GM13977 (cell line): ENCODE measurements at regions not wholly inside any gene's neighbourhood (a gene's known extent, or its start where the extent isn't known, plus 50 kb on each side); places are given as distances from the start of the nearest gene placed in this dataset.

ENCODE experiments used
- DNase-seq: peaks from one replicate; pipeline ENCODE4 v3.0.0; 2012; ENCODE audit warnings: low spot score
- in situ Hi-C: fragments of 300-500 bp; cut with MboI; formaldehyde crosslinking; loops from one replicate; pipeline ENCODE4 v1.12.0; 2022; ENCODE audit warnings: low sequenced_read_pairs, low pct_unique_long_range_greater_than_20kb, mixed read lengths, inconsistent platforms; ENCODE audit not compliant: unreplicated experiment
- TF ChIP-seq, protein P1 (sequence below): IDR thresholded peaks from 2 replicates; pipeline ENCODE4 v1.5.1; 2012; ENCODE audit warnings: mild to moderate bottlenecking, control low read depth; ENCODE audit not compliant: insufficient read depth; ENCODE audit errors: extremely low read depth, missing control alignments

DNA sequence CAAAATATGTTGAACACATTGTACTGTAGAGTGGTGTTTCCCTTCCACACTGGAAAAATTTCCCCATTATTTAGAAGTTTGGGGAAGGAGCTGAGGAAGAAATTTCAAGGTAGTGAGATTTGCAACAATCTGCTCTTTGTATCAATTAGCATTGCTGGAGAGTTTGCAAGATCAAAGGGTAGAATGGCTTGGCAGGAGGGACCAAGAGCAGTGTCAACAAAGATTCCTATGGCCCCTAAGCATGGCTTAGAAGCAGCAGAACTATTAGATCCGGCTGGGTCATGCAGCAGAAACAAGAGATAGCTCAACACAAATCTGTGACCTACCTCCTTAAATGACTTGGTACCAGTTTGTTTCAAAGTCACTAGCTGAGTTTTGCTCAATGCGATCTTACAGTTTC is 175.0 kb downstream of the C3orf38 start:
- TF ChIP-seq, protein P1, sequence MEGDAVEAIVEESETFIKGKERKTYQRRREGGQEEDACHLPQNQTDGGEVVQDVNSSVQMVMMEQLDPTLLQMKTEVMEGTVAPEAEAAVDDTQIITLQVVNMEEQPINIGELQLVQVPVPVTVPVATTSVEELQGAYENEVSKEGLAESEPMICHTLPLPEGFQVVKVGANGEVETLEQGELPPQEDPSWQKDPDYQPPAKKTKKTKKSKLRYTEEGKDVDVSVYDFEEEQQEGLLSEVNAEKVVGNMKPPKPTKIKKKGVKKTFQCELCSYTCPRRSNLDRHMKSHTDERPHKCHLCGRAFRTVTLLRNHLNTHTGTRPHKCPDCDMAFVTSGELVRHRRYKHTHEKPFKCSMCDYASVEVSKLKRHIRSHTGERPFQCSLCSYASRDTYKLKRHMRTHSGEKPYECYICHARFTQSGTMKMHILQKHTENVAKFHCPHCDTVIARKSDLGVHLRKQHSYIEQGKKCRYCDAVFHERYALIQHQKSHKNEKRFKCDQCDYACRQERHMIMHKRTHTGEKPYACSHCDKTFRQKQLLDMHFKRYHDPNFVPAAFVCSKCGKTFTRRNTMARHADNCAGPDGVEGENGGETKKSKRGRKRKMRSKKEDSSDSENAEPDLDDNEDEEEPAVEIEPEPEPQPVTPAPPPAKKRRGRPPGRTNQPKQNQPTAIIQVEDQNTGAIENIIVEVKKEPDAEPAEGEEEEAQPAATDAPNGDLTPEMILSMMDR, result no peak
- DNase-seq, result no peak
- in situ Hi-C loops, result no loop called here

DNA sequence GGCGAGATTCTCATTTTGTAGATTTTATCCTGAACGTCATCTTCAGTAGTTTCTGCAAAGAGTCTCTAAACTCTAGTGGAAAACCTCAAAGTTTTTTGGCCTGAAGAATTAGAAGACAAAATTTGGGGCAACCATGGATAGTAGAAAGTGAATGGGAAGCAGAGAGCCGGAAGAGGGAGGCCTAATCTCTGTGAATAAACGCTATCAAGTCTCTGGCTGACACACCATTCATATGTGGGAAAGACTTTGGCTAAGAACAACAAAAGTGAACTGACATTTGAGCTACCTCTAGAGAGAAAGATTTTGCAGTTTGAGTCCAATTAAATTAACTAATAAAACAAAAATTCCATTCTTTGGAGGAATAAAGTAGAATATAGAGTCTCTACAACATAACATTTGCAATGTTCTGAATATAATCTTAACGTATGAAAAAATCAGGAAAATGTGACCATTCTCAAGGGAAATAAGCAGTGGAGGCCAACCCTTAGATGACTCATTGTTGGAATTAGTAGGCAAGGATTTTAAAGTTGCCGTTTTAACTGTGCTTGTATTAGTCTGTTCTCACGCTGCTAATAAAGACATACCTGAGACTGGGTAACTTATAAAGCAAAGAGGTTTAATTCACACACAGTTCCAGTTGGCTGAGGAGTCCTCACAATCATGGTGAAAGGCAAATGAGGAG is 184.6 kb downstream of the C3orf38 start:
- TF ChIP-seq, protein P1, result no peak
- DNase-seq, result no peak
- in situ Hi-C loops, result no loop called here

DNA sequence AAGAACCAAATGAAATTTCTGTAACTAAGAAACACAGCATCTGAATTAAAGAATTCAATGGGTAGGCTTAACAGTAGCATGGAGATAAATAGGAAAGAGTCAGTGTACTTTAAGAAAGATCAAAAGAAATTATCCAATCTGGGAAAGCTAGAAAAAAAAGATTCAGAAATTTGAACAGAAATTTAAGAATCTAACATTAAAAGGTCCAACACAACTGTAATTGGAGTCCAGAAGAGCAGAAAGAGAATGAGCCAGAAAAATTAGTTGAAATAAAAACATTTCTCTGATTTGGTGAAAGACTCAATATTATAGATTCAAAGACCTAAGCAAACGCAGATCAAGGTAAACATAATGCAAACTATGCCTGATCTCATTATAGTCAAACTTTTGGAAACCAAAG is 187.1 kb downstream of the C3orf38 start:
- in situ Hi-C loops, result no loop called here
- no peak for DNase-seq
- TF ChIP-seq, protein P1, result no peak

DNA sequence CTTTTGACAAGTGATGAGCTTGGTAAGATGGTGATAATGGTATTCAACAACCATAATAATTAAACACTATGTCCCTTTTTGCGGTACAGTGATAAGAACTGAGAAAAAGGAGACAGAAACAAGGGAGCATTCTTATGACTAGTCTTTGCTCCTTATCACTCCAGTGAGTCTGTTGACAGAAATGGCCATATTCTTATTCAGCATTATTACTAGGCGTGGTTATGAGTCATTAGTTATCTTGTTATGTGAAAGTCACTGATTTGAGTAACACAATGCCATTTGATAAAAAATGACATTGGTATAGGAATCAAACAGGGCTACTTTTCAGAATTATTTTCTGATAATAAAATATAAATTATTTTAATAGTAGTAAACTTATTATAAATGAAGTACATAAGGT is 193.5 kb downstream of the C3orf38 start:
- DNase-seq, result no peak
- in situ Hi-C loops, result no loop called here

DNA sequence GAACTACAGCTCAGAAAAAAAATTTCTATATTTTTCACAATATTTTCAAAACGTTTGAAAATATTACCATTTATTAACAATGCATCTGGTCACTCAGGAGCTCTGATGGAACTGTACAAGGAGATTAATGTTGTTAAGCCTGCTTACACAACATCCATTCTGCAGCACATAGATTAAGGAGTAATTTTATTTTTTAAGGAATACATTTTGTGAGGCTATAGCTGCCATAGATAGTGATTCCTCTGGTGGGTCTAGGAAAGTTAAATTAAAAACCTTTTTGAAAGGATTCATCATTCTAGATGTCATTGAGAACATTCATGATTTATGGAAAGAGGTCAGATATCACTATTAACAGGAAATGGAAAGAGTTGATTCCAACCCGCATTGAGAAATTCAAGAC is 196.9 kb downstream of the C3orf38 start:
- in situ Hi-C loops, result no loop called here
- DNase-seq, result no peak
- TF ChIP-seq, protein P1, result no peak

More for the DNA sequence above, 193.5 kb downstream of the C3orf38 start:
- TF ChIP-seq, protein P1, result no peak

DNA sequence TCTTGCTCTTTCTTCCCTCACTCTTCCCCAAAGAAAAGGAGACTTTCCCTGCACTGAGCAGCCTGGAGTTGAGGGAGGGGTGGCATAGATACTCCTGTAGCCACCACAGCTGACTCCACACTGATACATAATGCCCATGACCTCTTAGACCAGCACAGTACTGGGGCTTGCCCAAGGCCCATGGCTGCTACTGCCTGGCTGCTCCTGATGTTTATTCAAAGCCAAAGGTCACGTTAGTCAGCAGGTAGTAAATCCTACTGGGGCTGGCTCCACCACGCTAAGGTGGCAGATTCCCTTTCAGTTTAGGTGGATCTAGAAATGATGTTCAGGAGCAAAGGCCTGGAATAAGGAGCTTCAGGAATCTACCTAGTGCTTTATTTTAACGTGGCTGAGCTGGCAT is 212.7 kb downstream of the C3orf38 start:
- DNase-seq, result no peak
- in situ Hi-C loops, result no loop called here
- TF ChIP-seq, protein P1, result no peak

DNA sequence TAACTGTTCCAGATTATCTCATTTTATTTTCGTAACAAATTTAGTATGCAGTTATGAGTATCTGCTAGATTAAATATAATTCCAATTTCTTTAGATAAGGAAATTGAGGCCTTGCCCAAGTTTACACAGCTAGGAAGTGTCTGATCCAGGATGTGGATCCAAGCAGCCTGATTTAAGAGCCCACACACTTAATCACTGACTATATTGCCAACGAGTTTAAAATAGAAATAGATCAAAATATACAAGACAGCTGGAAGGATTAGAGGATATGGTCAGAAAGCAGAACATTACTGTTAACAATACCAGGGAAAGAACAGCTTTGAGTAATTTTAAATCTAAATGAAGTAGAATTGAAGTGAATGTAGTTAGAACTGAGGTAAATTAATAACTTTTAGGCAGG is 215.2 kb downstream of the C3orf38 start:
- TF ChIP-seq, protein P1, result no peak
- in situ Hi-C loops, result no loop called here
- DNase-seq, result no peak
